ENCODE measurements at regions not wholly inside any gene's neighbourhood (a gene's known extent, or its start where the extent isn't known, plus 50 kb on each side); places are given as distances from the start of the nearest gene placed in this dataset.

GRCh38 chr12:45586486-45586885 lies 143.0 kb upstream of the ARID2 start:
- no peaks in the 10 kb centered on the region for H3K36me3 ChIP-seq
- TF ChIP-seq CTCF (IDR thresholded peaks at IDR 0.05; ENCODE audit: borderline replicate concordance) = no peak
- no peaks in the 10 kb centered on the region for H3K27me3 ChIP-seq (ENCODE audit: low read depth)
- H3K9me3 ChIP-seq (replicated peaks) = no peaks in the 10 kb centered on the region
- H3K4me3 ChIP-seq = no peak overlapping the region
- H3K27ac ChIP-seq (replicated peaks) = no peak overlapping the region
- DNase-seq = no peak
- intact Hi-C loops (cut with micrococcal nuclease) = no loop called here
- no peaks in the 10 kb centered on the region for H3K4me1 ChIP-seq

- no peaks in the 10 kb centered on the region for H3K9me3 ChIP-seq (replicated peaks)
- intact Hi-C loops (cut with micrococcal nuclease) = no loop called here
- no peak for DNase-seq
These were observed 142.5 kb upstream of the ARID2 start for GRCh38 chr12:45587012-45587411.

GRCh38 chr12:45587877-45588533 lies 141.5 kb upstream of the ARID2 start:
- peak; percentile 39 for TF ChIP-seq CTCF (IDR thresholded peaks at IDR 0.05; ENCODE audit: borderline replicate concordance)
- Histone ChIP-seq H3K9me3 (replicated peaks) (no peaks in the 10 kb centered on the region), H3K27ac (replicated peaks) (no peak overlapping the region), H3K4me3 (no peak overlapping the region), H3K27me3 (ENCODE audit: low read depth) (no peaks in the 10 kb centered on the region), H3K36me3 (no peaks in the 10 kb centered on the region), H3K4me1 (no peaks in the 10 kb centered on the region)
- DNase-seq = no peak
- intact Hi-C loops (cut with micrococcal nuclease) = no loop called here

More at GRCh38 chr12:45587012-45587411, 142.5 kb upstream of the ARID2 start:
- Histone ChIP-seq H3K27ac (replicated peaks) (no peak overlapping the region), H3K4me3 (no peak overlapping the region), H3K4me1 (no peaks in the 10 kb centered on the region), H3K27me3 (ENCODE audit: low read depth) (no peaks in the 10 kb centered on the region), H3K36me3 (no peaks in the 10 kb centered on the region)
- no peak for TF ChIP-seq CTCF (IDR thresholded peaks at IDR 0.05; ENCODE audit: borderline replicate concordance)

GRCh38 chr12:45590646-45591045 lies 138.9 kb upstream of the ARID2 start:
- Histone ChIP-seq H3K36me3 (no peaks in the 10 kb centered on the region), H3K27me3 (ENCODE audit: low read depth) (no peaks in the 10 kb centered on the region), H3K4me1 (no peaks in the 10 kb centered on the region), H3K9me3 (replicated peaks) (no peaks in the 10 kb centered on the region), H3K4me3 (no peak overlapping the region), H3K27ac (replicated peaks) (no peak overlapping the region)
- DNase-seq = no peak
- TF ChIP-seq CTCF (IDR thresholded peaks at IDR 0.05; ENCODE audit: borderline replicate concordance) = no peak
- intact Hi-C loops (cut with micrococcal nuclease) = no loop called here

GRCh38 chr12:45591635-45592034 lies 137.9 kb upstream of the ARID2 start:
- Histone ChIP-seq H3K27ac (replicated peaks) (no peak overlapping the region), H3K27me3 (ENCODE audit: low read depth) (no peaks in the 10 kb centered on the region), H3K4me1 (no peaks in the 10 kb centered on the region), H3K36me3 (no peaks in the 10 kb centered on the region), H3K9me3 (replicated peaks) (no peaks in the 10 kb centered on the region), H3K4me3 (no peak overlapping the region)
- intact Hi-C loops (cut with micrococcal nuclease) = no loop called here
- no peak for DNase-seq
- no peak for TF ChIP-seq CTCF (IDR thresholded peaks at IDR 0.05; ENCODE audit: borderline replicate concordance)

Measured in left ventricle myocardium inferior (tissue), 1 donor.